GM18511 (cell line): ENCODE measurements at regions not wholly inside any gene's neighbourhood (a gene's known extent, or its start where the extent isn't known, plus 50 kb on each side); places are given as distances from the start of the nearest gene placed in this dataset.
"Not testable (repeated sequence)": the region's sequence is repeated elsewhere in the genome, so short reads cannot be mapped to it uniquely, and the experiment has no call there.

ENCODE experiments used
- ATAC-seq: cut with Tn5 transposase; IDR thresholded peaks from one replicate; pipeline ENCODE4 v1.9.1; 2021; ENCODE audit warnings: mild to moderate bottlenecking, moderate library complexity; ENCODE audit not compliant: unreplicated experiment

DNA sequence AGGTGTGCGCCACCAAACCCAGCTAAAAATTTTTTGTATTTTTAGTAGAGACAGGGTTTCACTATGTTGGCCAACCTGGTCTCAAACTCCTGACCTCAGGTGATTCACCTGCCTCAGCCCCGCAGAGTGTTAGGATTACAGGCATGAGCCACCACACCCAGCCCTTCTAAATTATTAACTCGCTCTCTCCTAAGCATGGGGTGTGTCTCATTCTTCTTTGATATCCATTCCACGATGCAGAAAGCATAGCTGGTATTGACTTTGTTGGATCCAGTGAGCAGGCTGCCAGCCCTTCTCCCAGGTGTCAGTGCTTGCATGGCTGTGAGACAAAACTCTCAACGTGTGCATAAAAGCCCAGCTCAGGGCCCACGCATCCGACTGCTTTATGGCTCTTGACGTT is 254.1 kb upstream of the PFKP start:
- no peak for ATAC-seq

- no peak for ATAC-seq
Measured at GRCh38 chr10:2812631-2813030, 254.7 kb upstream of the PFKP start.

DNA sequence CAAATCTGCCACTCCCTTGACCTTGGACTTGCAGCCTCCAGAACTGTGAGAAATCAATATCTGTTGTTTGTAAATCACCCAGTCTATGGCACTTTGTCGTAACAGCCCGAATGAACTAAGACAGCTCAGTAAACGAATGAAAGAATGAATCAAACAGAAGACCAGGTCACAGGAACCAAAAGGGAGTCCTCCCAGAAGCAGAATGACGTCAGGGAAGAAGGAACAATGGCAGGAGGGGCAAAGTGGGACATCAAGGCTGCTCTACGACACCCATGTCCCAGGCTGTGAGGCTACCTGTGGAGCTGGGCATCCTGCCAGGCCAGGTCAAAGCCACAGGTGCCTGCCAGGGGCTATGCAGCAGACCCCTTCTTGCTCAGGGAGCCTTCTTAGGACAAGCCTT is 267.2 kb upstream of the PFKP start:
- no peak for ATAC-seq

DNA sequence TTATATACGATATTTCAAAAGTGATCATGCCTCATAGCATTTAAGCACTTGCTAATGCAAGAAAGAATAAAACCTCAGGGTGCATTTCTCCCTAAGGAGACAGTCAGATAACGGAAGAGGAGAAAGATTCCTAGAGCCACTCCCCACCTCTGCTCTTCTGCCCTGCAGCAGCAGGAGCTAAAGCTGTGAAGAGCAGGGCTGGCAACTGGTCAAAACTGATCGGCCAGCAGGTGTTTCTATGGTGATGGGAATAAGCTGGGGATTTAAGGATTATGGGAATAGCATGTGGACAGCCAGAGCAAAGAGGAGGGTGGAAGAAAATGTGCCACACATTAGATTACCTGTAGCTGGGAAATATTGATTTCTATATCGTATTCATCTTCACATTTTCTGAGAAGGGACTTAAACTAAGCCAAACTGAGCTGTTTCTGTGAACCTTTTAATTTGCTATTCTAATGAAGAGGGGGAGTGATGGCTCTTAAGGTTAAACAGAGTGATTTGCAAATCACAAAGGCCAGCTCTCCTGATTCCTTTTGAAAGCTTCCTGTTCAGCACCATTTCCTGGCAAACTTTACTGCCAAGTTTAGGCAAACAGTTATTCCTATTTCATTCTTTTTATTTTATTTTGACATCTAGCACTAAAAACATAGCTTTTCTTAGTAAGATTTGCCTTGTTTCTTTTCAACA is 268.9 kb upstream of the PFKP start:
- ATAC-seq = no peak

DNA sequence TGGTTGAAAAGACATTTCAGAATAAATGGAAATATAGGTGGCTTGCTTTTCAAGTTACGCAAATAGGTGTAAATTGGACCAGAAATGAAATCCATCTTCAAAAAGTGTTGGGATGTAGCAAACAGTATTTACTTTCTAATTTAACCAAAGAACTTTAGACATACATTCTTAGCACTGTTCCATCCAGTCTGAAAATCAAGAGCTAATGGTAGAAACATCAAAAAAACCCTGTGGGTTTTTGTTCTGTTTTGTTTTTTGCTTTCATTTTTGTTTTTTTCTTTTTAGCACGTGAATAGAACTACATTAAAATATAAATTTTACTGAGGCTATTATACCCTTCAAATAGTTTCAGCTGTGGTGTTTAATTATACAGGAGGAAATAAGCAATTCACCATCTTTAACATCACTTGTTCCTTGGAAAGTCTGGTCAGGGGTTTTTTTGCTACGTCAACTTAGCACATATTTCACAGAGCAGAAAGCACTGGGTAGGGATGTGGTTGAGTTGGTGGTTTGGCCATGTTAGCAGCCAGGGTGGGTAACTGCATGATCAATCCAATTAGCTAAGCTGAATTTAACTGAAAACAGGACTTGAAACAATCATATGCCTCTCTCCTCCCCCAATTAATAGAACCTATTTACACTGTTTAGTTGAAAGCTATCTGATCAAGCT is 275.4 kb upstream of the PFKP start:
- ATAC-seq = peak; percentile 93

DNA sequence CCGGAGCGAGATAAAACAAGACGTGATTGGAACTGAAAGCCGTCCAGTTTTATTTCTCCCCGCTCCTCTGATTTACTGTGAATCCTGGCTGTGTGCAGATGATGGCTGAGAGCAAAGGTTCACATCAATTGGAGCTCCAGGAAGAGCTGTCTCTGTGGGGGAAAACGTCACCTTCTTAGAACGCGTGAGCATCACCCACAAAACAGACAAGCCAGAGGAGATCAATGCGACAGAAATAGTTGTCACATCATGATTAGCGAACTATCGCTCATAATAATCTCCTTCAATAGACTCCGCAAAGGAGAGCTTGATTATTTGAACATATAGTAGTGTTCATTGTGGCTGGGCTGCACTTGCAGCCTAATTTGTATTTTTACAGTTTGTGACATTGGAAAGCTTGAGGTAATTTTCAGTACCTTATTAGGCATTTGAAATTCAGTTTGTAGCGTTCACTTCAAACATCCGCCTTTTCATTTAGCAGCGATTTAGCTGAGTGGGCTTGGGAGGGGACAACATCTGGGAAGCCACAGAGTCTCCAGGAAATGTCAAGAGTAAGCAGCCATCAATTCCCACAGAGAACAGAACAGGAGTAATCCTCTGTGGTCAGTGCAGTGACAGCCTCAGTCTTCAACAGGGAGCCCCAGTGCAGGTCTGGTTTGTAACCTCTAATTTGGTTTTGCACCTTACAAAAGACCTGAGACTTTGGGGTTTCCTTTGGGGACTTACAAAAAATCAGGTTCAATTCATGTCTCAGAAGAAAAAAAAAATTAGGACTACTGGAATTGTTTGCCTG is 276.8 kb upstream of the PFKP start:
- ATAC-seq = no peak

DNA sequence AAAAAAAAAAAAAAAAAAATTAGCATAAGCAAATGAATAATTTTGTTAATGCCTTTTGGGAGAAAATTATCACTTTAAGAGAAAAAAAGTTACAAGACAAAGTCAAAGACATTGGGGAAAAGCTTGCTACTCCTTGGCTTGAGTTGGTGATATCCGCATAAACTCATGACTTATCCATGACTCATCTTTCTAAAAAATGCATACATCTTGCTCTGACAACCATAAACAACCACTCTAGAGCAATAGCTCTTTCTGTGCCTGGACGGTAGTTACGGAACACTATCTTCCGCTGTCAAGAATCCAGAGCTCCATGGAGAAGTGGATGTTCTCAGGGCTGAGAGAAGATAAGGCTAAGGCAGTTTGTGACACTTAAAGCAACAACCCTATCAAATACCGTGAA is 281.1 kb upstream of the PFKP start:
- no peak for ATAC-seq

DNA sequence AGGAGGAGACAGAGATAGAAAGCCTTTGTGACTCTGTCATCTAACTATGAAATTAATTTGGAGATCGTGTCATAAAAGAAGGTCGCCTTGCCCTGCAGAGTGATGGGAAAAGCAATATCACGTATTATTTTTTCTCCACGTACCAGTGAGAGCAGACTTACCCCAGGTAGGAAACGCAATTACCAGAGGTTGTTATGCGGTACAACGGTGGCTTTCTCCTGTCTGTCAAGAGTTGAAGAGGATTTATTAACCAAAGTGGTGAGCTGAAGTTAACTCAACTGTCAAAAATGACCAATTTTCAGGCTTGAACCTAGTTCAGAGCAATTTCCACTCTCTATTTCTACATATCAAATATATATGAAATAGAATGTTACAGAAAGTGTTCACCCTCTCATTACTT is 282.6 kb upstream of the PFKP start:
- ATAC-seq = no peak

- ATAC-seq = no peak
Measured at GRCh38 chr10:2782950-2783349, 284.4 kb upstream of the PFKP start.

DNA sequence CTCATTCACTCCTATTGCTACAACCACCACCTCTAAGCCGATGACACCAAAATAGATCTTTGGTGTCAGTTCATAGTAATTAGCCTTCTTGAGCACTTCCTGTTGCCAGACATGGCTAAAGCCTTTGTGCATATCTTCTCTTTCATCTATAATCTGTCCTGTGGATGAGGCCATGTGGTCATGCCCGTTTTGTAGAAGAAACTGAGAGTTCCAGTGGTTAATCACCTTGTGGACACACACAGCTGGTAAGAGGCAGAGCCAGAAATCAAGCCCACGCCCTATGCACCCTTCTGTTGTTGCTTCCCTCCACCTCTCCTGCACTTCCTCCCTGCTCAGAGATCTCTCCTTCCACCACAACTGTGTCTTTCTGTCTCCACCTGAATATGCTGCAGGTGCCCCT is 285.1 kb upstream of the PFKP start:
- no peak for ATAC-seq

DNA sequence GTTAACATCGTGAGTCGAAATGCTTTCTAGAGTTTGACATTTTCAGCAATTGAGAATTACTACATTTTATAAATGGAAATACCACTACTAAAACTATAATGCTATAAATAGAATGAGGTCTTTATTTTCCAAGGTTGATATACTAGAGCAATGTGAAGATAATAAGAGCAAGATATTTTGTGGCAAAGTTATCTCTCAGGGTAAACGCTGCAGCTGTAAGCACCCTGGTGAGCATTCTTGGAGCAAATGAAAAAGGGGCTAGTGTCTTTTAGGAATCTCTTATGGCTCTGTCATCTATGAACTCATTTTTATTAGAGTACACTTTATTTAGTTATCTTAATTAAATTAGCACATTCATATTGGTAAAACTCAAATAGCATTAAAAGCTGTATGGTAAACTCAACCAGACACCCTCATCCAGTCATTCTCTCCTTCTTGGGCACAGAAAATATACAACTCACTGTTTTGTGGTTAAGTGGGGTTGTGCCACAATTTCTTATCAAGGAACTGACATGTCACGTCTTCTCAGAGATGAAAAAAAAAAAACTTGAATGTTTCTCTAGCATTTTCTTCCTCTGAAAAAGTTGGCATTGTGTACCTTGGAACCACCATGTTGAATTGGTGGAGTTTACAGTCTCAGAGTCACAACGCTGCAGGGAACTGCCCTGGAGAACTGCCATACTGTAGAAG is 289.5 kb upstream of the PFKP start:
- no peak for ATAC-seq

DNA sequence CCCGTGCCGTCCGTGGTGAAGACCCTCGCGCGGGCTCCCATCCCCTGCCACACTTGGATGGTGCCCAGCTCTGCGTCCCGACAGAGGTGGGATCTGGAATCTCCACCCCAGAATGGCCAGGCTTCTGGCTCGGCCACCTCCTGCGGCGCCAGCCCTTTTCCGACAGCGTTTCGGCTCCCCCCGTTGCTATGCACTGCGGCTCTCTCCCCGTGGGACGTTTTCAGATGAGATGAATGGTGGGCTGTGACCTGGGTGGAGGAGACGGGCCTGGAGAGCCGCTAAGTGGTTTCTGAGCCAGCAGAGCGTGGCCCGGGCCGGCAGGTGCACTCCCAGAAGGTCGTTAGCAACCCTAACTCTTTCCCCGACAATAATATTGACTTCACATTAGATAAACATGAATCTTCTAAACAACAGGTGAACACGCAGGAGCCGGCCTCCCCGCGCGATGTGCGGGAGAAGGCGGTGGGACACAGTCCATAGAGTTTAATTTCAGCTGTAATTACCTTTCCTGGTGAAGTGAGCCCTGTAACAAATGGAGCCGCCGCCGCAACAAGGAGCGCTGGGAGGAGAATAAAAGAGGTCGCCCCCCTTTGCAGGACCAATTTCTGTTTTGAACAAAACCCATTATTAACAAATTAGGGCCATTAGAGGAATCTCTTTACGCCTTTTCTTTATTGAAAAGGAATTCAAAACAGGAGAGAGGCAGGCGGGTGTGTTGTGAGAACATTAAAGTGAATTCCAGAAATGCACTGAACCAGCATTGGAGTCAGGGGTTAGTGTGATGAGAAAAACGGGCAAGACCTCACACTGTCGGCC is 294.3 kb upstream of the PFKP start:
- ATAC-seq = no peak

GRCh38 chr10:2772135-2772534 is 295.2 kb upstream of the PFKP start:
- no peak for ATAC-seq

DNA sequence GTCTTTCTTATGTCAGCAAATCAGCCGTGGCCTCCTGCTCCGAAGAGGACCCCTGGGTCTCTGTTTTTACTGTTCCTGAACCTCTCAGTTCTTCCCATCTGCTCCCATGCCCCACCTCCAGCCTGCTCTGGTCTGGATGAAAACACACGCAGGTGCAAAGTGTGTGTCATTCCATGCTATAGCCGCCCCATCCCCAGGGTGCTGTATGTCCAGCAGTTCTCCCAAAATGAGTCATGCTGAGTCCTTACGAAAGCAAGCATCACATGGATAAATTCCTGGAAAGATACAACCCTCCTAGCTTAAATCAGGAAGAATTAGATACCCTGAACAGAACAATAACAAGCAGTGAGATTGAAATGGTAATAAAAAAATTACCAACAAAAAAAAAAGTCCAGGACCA is 300.1 kb upstream of the PFKP start:
- not testable (repeated sequence) for ATAC-seq

DNA sequence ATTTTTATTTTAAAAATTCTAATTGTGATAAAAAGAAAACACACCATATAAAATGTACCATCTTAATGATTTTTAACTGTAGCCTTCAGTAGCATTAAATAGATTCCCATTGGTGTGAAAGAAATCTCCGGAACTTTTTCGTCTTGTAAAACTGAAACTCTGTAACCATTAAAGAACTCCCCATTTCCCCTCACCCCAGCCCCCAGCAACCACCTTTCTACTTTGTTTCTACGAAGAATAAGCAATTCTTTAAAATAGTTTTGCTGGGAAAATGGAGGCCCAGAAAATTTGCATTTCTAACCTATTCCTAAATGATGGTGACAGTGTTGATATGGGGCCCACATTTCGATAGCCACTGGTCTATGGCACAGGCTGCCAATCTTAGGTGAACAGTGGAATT is 305.4 kb upstream of the PFKP start:
- no peak for ATAC-seq

GRCh38 chr10:2761311-2761710 is 306.0 kb upstream of the PFKP start:
- ATAC-seq = no peak

- no peak for ATAC-seq
Measured at GRCh38 chr10:2760736-2761135, 306.6 kb upstream of the PFKP start.

- ATAC-seq = no peak
Measured at GRCh38 chr10:2759233-2759632, 308.1 kb upstream of the PFKP start.

DNA sequence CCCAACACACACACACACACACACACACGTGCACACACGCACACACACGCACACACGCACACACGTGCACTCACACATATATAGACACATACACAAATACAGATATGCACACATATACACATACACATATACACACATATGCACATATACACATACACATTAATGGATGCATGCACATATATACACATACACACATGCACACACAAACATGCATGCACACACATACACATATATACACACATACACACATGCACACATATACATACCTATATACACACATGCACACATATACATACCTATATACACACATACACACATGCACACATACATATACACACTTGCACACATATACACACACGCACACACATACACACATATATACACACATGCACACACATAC is 312.4 kb upstream of the PFKP start:
- ATAC-seq = no peak

DNA sequence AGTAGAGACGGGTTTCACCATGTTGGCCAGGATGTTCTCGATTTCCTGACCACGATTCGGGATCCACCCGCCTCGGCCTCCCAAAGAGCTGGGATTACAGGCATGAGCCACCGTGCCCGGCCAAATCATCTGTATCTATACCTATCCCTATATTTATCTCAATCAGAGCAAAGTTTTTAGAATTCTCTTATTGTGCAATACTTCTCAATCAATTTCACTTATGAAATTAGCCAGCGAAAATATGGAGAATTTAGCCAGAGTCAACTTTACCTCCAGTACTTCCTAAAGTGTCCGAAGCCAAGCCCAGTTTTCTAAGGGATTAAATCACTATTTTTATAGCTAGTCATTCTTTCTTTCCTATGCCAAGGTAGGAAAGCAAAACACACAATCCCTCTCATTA is 319.1 kb upstream of the PFKP start:
- ATAC-seq = no peak

DNA sequence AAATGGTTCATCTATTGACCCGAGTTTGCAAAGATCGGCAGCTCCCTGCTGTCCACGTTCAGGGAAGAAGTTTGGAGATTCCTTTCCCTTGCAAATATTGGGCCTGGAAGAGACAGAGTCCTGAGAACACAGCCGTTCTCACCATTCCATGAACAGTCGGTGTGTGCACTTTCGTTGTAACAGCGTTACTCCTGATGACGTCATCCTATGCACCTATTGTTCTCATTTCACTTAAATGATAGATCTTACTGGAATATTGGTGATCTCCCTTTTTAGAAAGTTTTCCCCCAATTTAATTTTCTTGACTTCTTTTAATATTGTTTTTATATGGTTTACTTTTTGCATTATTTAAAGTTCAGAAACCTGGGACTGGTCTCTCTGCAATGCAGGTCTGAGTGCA is 320.7 kb upstream of the PFKP start:
- no peak for ATAC-seq
